AG08395 (cell line): ENCODE measurements at regions not wholly inside any gene's neighbourhood (a gene's known extent, or its start where the extent isn't known, plus 50 kb on each side); places are given as distances from the start of the nearest gene placed in this dataset.

ENCODE experiments used
- DNase-seq: peaks from one replicate; pipeline ENCODE4 v3.0.0; 2012; ENCODE audit warnings: mixed read lengths, low spot score

- DNase-seq: no peak
Observed at GRCh38 chr4:3382251-3382650, 59.5 kb upstream of the HGFAC start.

GRCh38 chr4:3384391-3384770 lies 57.4 kb upstream of the HGFAC start:
- no peak for DNase-seq

GRCh38 chr4:3384771-3385710 lies 56.7 kb upstream of the HGFAC start:
- DNase-seq: no peak

DNA sequence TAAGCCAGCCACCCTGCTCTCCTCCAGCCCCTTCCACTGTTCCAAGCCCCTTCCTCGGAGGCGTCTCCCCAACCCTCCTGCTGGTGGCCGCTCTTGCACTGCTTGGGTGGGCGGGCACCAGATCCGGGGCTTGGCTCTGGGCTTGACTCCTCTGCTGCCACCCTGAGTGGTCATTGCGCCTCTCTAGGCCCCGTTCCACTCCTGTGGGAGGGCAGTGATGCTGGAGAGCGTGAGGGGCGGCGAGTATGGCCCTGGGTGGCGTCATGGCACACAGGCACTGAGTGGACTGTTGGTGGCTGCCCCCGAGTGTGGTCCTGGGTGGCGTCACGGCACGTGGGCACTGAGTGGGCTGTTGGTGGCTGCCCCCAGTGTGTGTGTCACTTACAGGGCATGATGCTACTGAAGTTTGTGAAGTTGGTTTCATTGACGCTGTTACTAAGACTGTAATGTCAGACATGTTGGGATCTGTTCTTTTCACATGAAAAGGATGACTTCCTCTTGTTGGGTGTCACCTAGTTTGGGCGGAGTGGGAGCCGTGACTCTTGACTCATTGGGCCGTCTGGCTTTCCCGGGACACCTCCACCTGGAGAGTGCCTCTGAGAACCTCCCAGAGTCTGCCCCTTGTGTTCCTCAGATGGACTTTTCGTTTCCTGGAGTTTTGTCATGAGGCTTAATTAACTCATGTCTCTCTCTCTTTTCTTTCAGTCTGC lies 55.9 kb upstream of the HGFAC start:
- DNase-seq: no peak

DNA sequence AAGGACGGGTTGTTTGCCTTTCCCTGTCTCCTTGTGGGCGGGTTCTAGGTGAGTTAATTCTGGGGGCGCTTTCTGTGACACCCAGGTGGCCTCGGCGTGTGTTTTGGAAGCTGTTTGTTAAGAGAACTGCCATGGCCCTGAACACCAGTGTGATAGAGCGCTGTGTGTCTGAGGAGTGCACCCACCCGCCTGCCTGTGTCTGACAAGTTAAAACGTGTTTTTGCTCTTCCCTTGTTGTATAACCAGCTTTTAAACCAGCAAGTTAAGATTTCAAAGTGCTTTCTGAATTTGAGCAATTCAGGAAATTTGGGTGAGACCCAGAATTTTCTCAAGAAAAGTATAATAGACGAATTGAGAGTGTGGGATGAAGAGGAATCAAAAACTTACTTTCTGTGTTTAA lies 55.2 kb upstream of the HGFAC start:
- no peak for DNase-seq

DNA sequence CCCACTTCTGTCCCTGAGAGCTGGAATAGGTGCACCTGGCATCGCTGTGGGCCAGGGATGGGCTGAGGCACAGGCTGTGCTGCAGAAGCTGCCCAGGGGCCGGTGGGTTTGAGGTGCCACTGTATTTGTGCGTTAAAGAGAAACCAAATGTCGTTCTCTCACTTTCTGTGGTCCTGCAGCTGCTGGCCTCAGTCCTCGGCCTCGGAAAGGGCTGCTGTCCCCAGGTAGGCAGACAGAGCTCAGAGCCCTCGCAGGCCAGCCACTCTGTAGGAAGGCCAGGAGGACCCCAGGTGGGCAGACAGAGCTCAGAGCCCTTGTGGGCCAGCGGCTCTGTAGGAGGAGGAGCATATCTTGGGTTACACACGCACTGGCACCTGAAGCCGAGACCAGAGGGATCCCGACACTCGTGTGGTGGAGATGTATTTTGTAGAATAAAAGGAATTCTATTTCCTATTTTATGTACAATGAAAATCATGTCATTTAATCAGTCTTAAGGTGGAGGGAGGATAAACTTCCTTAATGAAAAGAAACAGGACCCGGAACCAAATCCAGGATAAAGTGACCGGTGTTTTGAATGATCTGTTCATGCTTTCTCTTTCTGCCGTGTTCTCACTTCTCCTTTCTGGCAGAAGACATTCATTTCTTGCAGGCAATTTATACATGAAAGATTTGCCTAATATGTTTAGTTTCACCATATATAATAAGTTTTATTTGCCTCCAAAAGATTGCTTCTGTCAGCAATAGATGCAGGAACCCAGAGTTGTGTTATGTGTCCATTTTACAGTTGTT lies 54.4 kb upstream of the HGFAC start:
- DNase-seq: no peak

- DNase-seq: peak; percentile 73
Observed at GRCh38 chr4:3387943-3388361, 53.8 kb upstream of the HGFAC start.

DNA sequence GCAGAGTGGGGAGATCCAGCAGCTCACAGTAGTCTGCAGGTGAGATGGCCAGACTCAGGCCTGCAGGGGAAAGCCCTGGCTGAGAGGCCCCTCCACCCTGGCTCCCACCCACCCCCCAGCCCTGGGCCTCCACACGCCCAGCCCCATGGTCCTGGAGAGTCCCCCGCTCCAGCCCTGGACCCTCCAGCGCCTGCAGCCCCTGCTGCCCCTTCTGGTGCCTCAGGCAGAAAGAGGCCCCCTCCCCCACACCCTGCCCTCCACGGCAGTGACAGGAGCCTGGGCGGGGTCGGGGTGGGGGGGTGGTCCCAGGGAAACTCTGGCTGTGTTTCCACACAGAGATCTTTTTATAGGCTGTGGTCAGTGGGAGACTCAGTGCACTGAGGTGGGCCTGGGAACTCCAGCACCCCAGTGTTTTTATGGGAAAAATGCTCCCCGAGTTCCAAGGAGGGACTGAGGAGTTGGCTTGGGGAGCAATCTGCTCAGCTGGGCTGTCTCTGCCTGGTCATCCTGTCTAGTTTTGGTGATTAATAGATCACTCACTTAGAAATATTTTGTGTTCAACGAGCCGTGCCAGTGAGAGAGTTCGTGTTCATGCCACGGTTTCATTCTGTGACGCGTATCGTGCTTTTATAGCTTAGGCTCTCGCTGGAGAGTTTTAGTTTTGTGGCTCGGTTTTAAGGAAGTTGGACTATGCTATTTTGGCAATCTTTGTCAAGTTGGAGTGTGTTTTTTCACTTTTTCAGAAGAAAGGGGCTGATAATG lies 53.1 kb upstream of the HGFAC start:
- peak; percentile 78 for DNase-seq

DNA sequence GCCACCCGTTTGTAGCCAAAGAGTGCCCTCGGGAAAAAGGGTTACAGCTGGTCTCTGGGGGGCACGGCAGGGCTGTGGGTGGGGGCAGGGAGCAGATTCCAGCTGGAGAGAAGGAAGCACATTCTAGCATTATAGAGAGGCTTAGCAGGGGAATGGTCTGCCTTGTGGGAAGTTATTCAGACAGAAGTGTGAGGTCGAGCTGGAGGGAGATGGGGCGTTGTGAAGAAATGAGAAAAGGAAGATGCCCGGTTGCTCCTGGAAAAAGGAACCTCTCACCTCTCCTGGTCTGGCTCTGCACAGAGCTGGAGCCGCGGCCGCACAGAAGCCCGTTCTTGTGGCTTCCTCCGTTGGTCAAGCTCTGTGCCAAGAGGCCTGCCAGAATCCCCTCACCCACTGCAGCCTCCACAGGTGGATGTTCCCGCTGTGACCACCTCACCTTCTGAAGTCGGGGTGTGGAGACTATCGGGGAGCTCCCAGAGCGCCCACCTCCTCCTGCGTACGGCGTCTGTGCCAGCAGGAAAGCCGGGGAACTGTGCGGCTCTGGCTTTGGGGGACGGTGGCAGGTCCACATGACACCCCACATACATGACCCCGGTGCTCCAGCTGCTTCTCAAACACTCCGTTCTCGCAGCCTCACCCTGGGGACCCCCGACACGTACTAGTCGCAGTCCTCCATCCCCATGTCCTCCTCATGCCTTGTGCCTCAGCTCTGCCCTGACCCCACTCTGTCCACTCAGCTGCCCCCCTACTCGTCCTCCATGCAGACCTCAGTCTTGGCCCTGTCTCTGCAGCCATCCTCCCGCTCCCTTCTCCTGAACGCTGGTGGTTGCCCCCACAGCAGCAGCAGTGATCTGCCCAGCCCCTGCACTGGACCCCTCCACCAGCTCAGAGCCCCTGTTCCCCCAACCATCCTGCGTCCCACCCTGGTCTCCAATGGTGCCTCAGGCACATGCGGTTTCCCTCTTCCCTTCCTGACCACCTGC lies 52.2 kb upstream of the HGFAC start:
- DNase-seq: no peak

DNA sequence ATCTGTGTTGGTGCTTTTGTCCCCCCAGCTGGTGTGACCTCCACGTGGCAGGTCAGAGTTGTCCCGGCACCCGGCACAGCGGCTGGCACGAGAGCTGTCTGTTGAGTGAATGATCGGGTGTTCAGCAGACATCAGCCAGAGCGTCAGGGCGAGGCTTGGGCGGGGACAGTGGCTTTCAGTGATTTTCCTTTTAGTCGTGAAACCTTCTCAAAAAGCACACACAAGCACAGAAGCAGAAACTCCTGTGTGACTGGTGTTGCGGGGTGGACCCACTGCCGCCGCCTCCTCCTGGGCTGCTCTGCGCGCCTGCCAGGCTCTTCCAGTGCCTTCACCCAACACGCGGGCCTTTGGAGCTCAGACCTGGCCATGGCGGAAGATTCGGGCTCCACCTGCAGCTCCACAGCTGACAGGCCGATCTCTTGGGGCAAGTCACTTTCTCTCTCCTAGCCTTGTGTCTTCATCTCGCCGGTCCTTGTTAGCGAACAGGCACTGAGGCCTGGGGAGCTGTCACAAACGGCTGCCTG lies 51.4 kb upstream of the HGFAC start:
- no peak for DNase-seq

DNA sequence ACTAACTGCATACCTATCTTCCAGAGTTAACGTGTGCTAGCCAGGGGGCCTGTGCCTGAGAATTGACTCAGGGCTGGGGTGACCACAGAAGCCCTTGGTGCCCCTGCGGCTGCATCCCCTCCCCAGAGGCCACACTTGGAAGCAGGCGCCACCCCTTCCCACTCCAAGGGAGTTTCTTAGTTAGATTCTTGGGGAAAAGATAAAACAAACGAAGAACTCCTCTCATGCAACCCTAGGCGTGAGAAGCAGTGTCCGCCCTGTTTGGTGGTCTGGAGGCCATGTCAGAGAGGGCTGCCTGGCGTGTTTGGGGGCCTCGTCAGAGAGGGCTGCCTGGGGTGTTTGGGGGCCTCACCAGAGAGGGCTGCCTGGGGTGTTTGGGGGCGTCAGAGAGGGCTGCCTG lies 50.3 kb upstream of the HGFAC start:
- no peak for DNase-seq
